B cell (primary cell): ENCODE measurements at regions not wholly inside any gene's neighbourhood (a gene's known extent, or its start where the extent isn't known, plus 50 kb on each side); places are given as distances from the start of the nearest gene placed in this dataset.

Experiments
- ATAC-seq: fragments of 200-7000 bp; cut with Tn5 transposase; one replicate; pipeline ENCODE4 v1.10.0; 2021; ENCODE audit warnings: low read depth, mild to moderate bottlenecking, moderate number of reproducible peaks, moderate library complexity
- CTCF ChIA-PET: fragments of 350-600 bp; sonication (Branson Sonifier 250); formaldehyde crosslinking; loops from one replicate; lab custom pipeline; 2021; ENCODE audit warnings: antibody characterized with exemption, inconsistent platforms; lab: Charles Lee
- POLR2A ChIA-PET: fragments of 350-600 bp; sonication (Branson Sonifier 250); formaldehyde crosslinking; loops from one replicate; lab custom pipeline; 2021; ENCODE audit warnings: antibody characterized with exemption; lab: Charles Lee
- DNase-seq: peaks from one replicate; pipeline ENCODE4 v3.0.0; 2013
- H2AFZ ChIP-seq: 2 replicates; pipeline ENCODE4 v1.6.1; 2012; ENCODE audit warnings: mild to moderate bottlenecking, low read depth, low read length; ENCODE audit not compliant: insufficient read depth, poor library complexity, severe bottlenecking
- H3K27ac ChIP-seq, 2 donors: 1 replicate in 1 of 2; 2 replicates in 1 of 2; pipeline ENCODE4 v1.5.1; 2012 to 2013; ENCODE audit warnings: low read length in 2 of 2, mild to moderate bottlenecking in 2 of 2, moderate library complexity in 1 of 2
- H3K27me3 ChIP-seq, 4 experiments: fragments of 200-600 bp in 1 of 4; sonication (generic) in 1 of 4; replicated peaks in 1 of 4; 1 replicate in 2 of 4; 2 replicates in 2 of 4; pipeline versions ENCODE4 v1.6.1 to v1.7.0; 2013 to 2016; ENCODE audit warnings: low read length in 3 of 4, mild to moderate bottlenecking in 2 of 4, mixed read lengths in 1 of 4, moderate library complexity in 1 of 4; ENCODE audit not compliant: insufficient read depth in 4 of 4, control insufficient read depth in 3 of 4; ENCODE audit errors: control extremely low read depth in 1 of 4
- H3K36me3 ChIP-seq, 2 experiments: replicated peaks in 1 of 2; 1 replicate in 1 of 2; 2 replicates in 1 of 2; pipeline versions ENCODE4 v1.6.1 to v1.7.1; 2013; ENCODE audit warnings: low read length in 1 of 2; ENCODE audit not compliant: insufficient read depth in 2 of 2, control insufficient read depth in 1 of 2; ENCODE audit errors: control extremely low read depth in 1 of 2, extremely low read depth in 1 of 2
- H3K4me1 ChIP-seq, 2 donors: fragments of 200-600 bp in 1 of 2; sonication (generic) in 1 of 2; 1 replicate in 1 of 2; 2 replicates in 1 of 2; pipeline versions ENCODE4 v1.5.1 to v1.6.1; 2013 to 2017; ENCODE audit warnings: low read length in 2 of 2; ENCODE audit not compliant: control insufficient read depth in 2 of 2, insufficient read depth in 2 of 2
- H3K4me2 ChIP-seq: replicated peaks from 2 replicates; pipeline ENCODE3; 2012; ENCODE audit warnings: mild to moderate bottlenecking, low read depth, low read length; ENCODE audit not compliant: poor library complexity, severe bottlenecking
- H3K4me3 ChIP-seq, 5 experiments: fragments of 200-600 bp in 1 of 5; sonication (generic) in 1 of 5; 1 replicate in 3 of 5; 2 replicates in 2 of 5; pipeline versions ENCODE4 v1.5.1 to v1.7.0; 2011 to 2016; ENCODE audit warnings: low read length in 4 of 5, mild to moderate bottlenecking in 4 of 5, low read depth in 2 of 5, control low read depth in 1 of 5, moderate library complexity in 1 of 5; ENCODE audit not compliant: insufficient read depth in 1 of 5; ENCODE audit errors: control extremely low read depth in 1 of 5, extremely low read depth in 1 of 5
- H3K79me2 ChIP-seq: fragments of 200-600 bp; sonication (generic); one replicate; pipeline ENCODE4 v1.6.0; 2016; ENCODE audit warnings: low read length; ENCODE audit not compliant: control insufficient read depth, insufficient read depth
- H3K9ac ChIP-seq: fragments of 200-600 bp; sonication (generic); 2 replicates; pipeline ENCODE4 v1.6.1; 2017; ENCODE audit warnings: mild to moderate bottlenecking, low read length, moderate library complexity
- H3K9me3 ChIP-seq, 3 donors: one replicate each; pipeline versions ENCODE4 v1.6.1 to v1.7.1; 2013; ENCODE audit warnings: low read length in 2 of 3; ENCODE audit not compliant: control insufficient read depth in 2 of 3, insufficient read depth in 1 of 3; ENCODE audit errors: control extremely low read depth in 1 of 3
- H4K20me1 ChIP-seq: 2 replicates; pipeline ENCODE4 v1.6.0; 2012; ENCODE audit warnings: mild to moderate bottlenecking, low read length; ENCODE audit not compliant: insufficient read depth, control insufficient read depth, poor library complexity, severe bottlenecking
- H3K27ac Mint-ChIP-seq: one replicate; pipeline ENCODE4 v1.8.0; 2021; ENCODE audit warnings: mixed read lengths
- H3K27me3 Mint-ChIP-seq: one replicate; pipeline ENCODE4 v1.8.0; 2021; ENCODE audit warnings: mixed read lengths
- H3K4me1 Mint-ChIP-seq: one replicate; pipeline ENCODE4 v1.8.0; 2021; ENCODE audit warnings: mixed read lengths
- H3K4me3 Mint-ChIP-seq: one replicate; pipeline ENCODE4 v1.8.0; 2021; ENCODE audit warnings: mixed read lengths
- H3K9me3 Mint-ChIP-seq: one replicate; pipeline ENCODE4 v1.8.0; 2022; ENCODE audit warnings: mixed read lengths; ENCODE audit not compliant: insufficient read depth
- CTCF ChIP-seq: fragments of 200-600 bp; IDR thresholded peaks from one replicate; pipeline ENCODE4 v1.8.0; 2022; ENCODE audit warnings: antibody characterized with exemption, mild to moderate bottlenecking
- EZH2 ChIP-seq: IDR thresholded peaks from 2 replicates; pipeline ENCODE4 v1.6.1; 2012; ENCODE audit warnings: borderline replicate concordance, low read depth, mild to moderate bottlenecking, moderate library complexity, low read length; ENCODE audit not compliant: insufficient read depth, poor library complexity, severe bottlenecking
- WGBS: methylation state at CpG from one replicate; pipeline ENCODE4 v1.1.5; 2013; ENCODE audit warnings: missing lambda C conversion rate; ENCODE audit not compliant: insufficient coverage; 5-methylcytosine and 5-hydroxymethylcytosine counted together
- intact Hi-C: fragments of 100-400 bp; cut with micrococcal nuclease; formaldehyde crosslinking; loops from one replicate; pipeline ENCODE4 v1.10.0; 2022

GRCh38 chr16:64626776-64627175 is 495.1 kb downstream of the CDH11 start:
- DNase-seq (no peak), ATAC-seq (no peak)
- CTCF ChIA-PET = no interaction called here
- no peak for TF ChIP-seq CTCF
- no peak for TF ChIP-seq EZH2
- Histone ChIP-seq H3K4me3 (no peak overlapping the region), H3K4me1 (no peaks in the 10 kb centered on the region), H4K20me1 (no peaks in the 10 kb centered on the region), H3K36me3 (no peaks in the 10 kb centered on the region), H3K4me2 (no peak overlapping the region), H3K27me3 (no peaks in the 10 kb centered on the region), H3K9me3 (peaks cover 0 to 13% (median 0%) of the 10 kb centered on the region in 3 donors), H3K79me2 (no peaks in the 10 kb centered on the region), H3K27ac (no peak overlapping the region), H2AFZ (no peak overlapping the region), H3K9ac (no peak overlapping the region)
- POLR2A ChIA-PET = no interaction called here
- Mint-ChIP-seq H3K4me3 (no peak overlapping the region), H3K27ac (no peak overlapping the region), H3K4me1 (no peaks in the 10 kb centered on the region), H3K9me3 (peaks cover 4% of the 10 kb centered on the region), H3K27me3 (no peaks in the 10 kb centered on the region)
- intact Hi-C loops = no loop called here
- 92% methylated on average over 2 of the region's 2 CpGs for WGBS

- H3K4me1 ChIP-seq = no peaks in the 10 kb centered on the region
- DNase-seq = no peak
- H4K20me1 ChIP-seq = no peaks in the 10 kb centered on the region
- Mint-ChIP-seq H3K27ac (no peak overlapping the region), H3K27me3 (no peaks in the 10 kb centered on the region), H3K4me1 (no peaks in the 10 kb centered on the region), H3K9me3 (peaks cover 4% of the 10 kb centered on the region), H3K4me3 (no peak overlapping the region)
- intact Hi-C loops = no loop called here
- H3K27ac ChIP-seq = no peak overlapping the region
- H3K79me2 ChIP-seq = no peaks in the 10 kb centered on the region
- H3K4me3 ChIP-seq = no peak overlapping the region
- H3K9me3 ChIP-seq = no peaks in the 10 kb centered on the region
- no peak overlapping the region for H3K4me2 ChIP-seq
- POLR2A ChIA-PET = no interaction called here
- no peak for ATAC-seq
- CTCF ChIA-PET = no interaction called here
- H2AFZ ChIP-seq = no peak overlapping the region
- WGBS = no CpG with 5 or more reads among the region's 1 CpG
- H3K27me3 ChIP-seq = no peaks in the 10 kb centered on the region
- TF ChIP-seq EZH2 = no peak
- TF ChIP-seq CTCF = no peak
- no peak overlapping the region for H3K9ac ChIP-seq
- no peaks in the 10 kb centered on the region for H3K36me3 ChIP-seq
Measured at GRCh38 chr16:64621616-64622015, 500.2 kb downstream of the CDH11 start.
